Suprapubic skin (tissue), 4 donors: ENCODE measurements at regions not wholly inside any gene's neighbourhood (a gene's known extent, or its start where the extent isn't known, plus 50 kb on each side); places are given as distances from the start of the nearest gene placed in this dataset.

Experiments
- DNase-seq, 2 donors: peaks; one replicate each; pipeline ENCODE4 v3.0.0-alpha.2; 2019; ENCODE audit warnings: low spot score in 2 of 2
- H3K27ac ChIP-seq: fragments of 200-600 bp; sonication (generic); one replicate; pipeline ENCODE4 v1.5.1; 2019
- H3K27me3 ChIP-seq: fragments of 200-600 bp; sonication (generic); one replicate; pipeline ENCODE4 v1.5.1; 2019
- H3K36me3 ChIP-seq: fragments of 200-600 bp; sonication (generic); one replicate; pipeline ENCODE4 v1.5.1; 2019
- H3K4me1 ChIP-seq: fragments of 200-600 bp; sonication (generic); one replicate; pipeline ENCODE4 v1.5.1; 2019
- H3K4me3 ChIP-seq: fragments of 200-600 bp; sonication (generic); one replicate; pipeline ENCODE4 v1.5.1; 2019; ENCODE audit warnings: mild to moderate bottlenecking
- H3K9me3 ChIP-seq: fragments of 200-600 bp; sonication (generic); one replicate; pipeline ENCODE4 v1.5.1; 2019
- CTCF ChIP-seq, 2 donors: fragments of 200-600 bp in 1 of 2; fragments of 450-650 bp in 1 of 2; sonication (generic) in 1 of 2; IDR thresholded peaks; one replicate each; pipeline ENCODE4 v1.5.1; 2016 to 2019; ENCODE audit warnings: antibody characterized with exemption in 2 of 2, mild to moderate bottlenecking in 1 of 2, moderate library complexity in 1 of 2
- EP300 ChIP-seq: sonication (generic); formaldehyde crosslinking; IDR thresholded peaks from one replicate; pipeline ENCODE4 v1.6.1; 2017; ENCODE audit warnings: antibody characterized with exemption
- POLR2A ChIP-seq, 2 donors: fragments of 450-650 bp; IDR thresholded peaks; one replicate each; pipeline ENCODE4 v1.6.1; 2017; ENCODE audit warnings: antibody characterized with exemption in 2 of 2, mild to moderate bottlenecking in 2 of 2, moderate library complexity in 2 of 2
- POLR2AphosphoS5 ChIP-seq, 3 donors: sonication (generic); formaldehyde crosslinking; IDR thresholded peaks; one replicate each; pipeline ENCODE4 v1.6.1; 2017; ENCODE audit warnings: antibody characterized with exemption in 3 of 3
- WGBS: methylation state at CpG from one replicate; pipeline ENCODE4 v1.1.5; 2018; 5-methylcytosine and 5-hydroxymethylcytosine counted together

DNA sequence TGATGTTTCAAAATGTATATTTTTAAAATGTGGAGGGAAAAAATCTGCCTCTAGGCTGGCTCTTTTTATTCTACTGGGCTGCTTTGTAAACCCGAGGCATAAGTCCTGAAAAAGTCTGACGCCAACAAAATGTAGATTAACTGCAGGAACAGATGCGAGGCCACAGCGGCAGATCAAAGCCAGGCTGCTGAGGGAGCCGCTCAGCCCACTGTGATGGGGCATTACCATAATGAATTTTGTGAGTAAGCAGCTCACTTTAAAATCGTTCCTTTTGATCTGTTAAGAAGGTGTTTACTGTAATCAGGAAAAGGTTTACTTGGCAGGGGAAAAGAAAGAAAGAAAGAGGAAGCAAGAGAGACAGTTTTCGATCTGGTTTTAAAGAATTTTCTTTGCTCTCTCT lies 269.0 kb downstream of the ICOS start:
- peaks cover 9% of the 10 kb centered on the region for H3K27me3 ChIP-seq
- 28% methylated on average over 7 of the region's 7 CpGs for WGBS
- TF ChIP-seq EP300: no peak
- TF ChIP-seq POLR2AphosphoS5 (IDR thresholded peaks at IDR 0.05): no peak
- no peak for TF ChIP-seq CTCF (IDR thresholded peaks at IDR 0.05)
- no peak for TF ChIP-seq POLR2A (IDR thresholded peaks at IDR 0.05)
- no peak overlapping the region for H3K27ac ChIP-seq
- no peaks in the 10 kb centered on the region for H3K36me3 ChIP-seq
- no peaks in the 10 kb centered on the region for H3K9me3 ChIP-seq
- no peak for DNase-seq
- H3K4me3 ChIP-seq: no peak overlapping the region
- H3K4me1 ChIP-seq: no peaks in the 10 kb centered on the region

GRCh38 chr2:204207866-204208265 lies 271.3 kb downstream of the ICOS start:
- no peak overlapping the region for H3K27ac ChIP-seq
- DNase-seq: no peak
- no peaks in the 10 kb centered on the region for H3K4me1 ChIP-seq
- no peaks in the 10 kb centered on the region for H3K36me3 ChIP-seq
- peaks cover 9% of the 10 kb centered on the region for H3K27me3 ChIP-seq
- no peak overlapping the region for H3K4me3 ChIP-seq
- 61% methylated on average over 1 of the region's 1 CpG for WGBS
- TF ChIP-seq EP300 (no peak), CTCF (IDR thresholded peaks at IDR 0.05) (no peak), POLR2AphosphoS5 (IDR thresholded peaks at IDR 0.05) (no peak), POLR2A (IDR thresholded peaks at IDR 0.05) (no peak)
- no peaks in the 10 kb centered on the region for H3K9me3 ChIP-seq

DNA sequence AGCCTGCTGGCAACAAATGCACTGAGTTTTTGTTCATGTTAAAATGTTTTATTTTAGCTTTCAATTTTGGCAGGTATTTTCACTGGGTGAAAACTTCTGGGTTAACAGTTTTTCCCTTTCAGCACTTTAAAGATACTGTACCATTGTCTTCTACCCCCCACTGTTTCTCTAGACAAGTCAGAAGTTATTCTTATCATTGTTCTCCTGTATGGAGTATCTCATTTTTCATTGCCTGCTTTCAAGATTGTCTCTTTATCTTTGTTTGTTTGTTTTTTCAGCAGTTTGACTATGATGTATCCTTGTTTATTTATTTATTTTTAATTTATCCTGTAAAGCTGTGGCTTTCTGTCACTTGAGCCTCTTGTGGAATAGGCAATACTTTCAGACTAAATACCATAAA lies 277.0 kb downstream of the ICOS start:
- no peaks in the 10 kb centered on the region for H3K27me3 ChIP-seq
- peaks cover 8% of the 10 kb centered on the region for H3K9me3 ChIP-seq
- H3K36me3 ChIP-seq: no peaks in the 10 kb centered on the region
- H3K4me3 ChIP-seq: no peak overlapping the region
- no peak overlapping the region for H3K27ac ChIP-seq
- TF ChIP-seq EP300 (no peak), CTCF (IDR thresholded peaks at IDR 0.05) (no peak), POLR2A (IDR thresholded peaks at IDR 0.05) (no peak), POLR2AphosphoS5 (IDR thresholded peaks at IDR 0.05) (no peak)
- no peak for DNase-seq
- no peaks in the 10 kb centered on the region for H3K4me1 ChIP-seq

GRCh38 chr2:204218040-204218439 lies 281.5 kb downstream of the ICOS start:
- no peak for DNase-seq
- no peak overlapping the region for H3K27ac ChIP-seq
- peaks cover 8% of the 10 kb centered on the region for H3K9me3 ChIP-seq
- TF ChIP-seq POLR2AphosphoS5 (IDR thresholded peaks at IDR 0.05) (no peak), CTCF (IDR thresholded peaks at IDR 0.05) (no peak), POLR2A (IDR thresholded peaks at IDR 0.05) (no peak), EP300 (no peak)
- H3K36me3 ChIP-seq: no peaks in the 10 kb centered on the region
- H3K27me3 ChIP-seq: no peaks in the 10 kb centered on the region
- WGBS: 89% methylated on average over 2 of the region's 2 CpGs
- no peaks in the 10 kb centered on the region for H3K4me1 ChIP-seq
- no peak overlapping the region for H3K4me3 ChIP-seq

GRCh38 chr2:204219196-204219595 lies 282.6 kb downstream of the ICOS start:
- no peak overlapping the region for H3K4me3 ChIP-seq
- TF ChIP-seq POLR2AphosphoS5 (IDR thresholded peaks at IDR 0.05) (no peak), POLR2A (IDR thresholded peaks at IDR 0.05) (no peak), CTCF (IDR thresholded peaks at IDR 0.05) (no peak), EP300 (no peak)
- H3K27me3 ChIP-seq: peaks cover 6% of the 10 kb centered on the region
- WGBS: 95% methylated on average over 2 of the region's 2 CpGs
- H3K36me3 ChIP-seq: no peaks in the 10 kb centered on the region
- DNase-seq: no peak
- H3K27ac ChIP-seq: no peak overlapping the region
- no peaks in the 10 kb centered on the region for H3K4me1 ChIP-seq
- peaks cover 8% of the 10 kb centered on the region for H3K9me3 ChIP-seq
